EH (cell line): ENCODE measurements at regions not wholly inside any gene's neighbourhood (a gene's known extent, or its start where the extent isn't known, plus 50 kb on each side); places are given as distances from the start of the nearest gene placed in this dataset.

Experiments used
- DNase-seq: peaks from one replicate; pipeline ENCODE4 v3.0.0-alpha.2; 2015; ENCODE audit warnings: low read depth

GRCh38 chr5:121741156-121741555 lies 110.5 kb upstream of the FTMT start:
- DNase-seq: no peak

GRCh38 chr5:121744577-121744976 lies 107.1 kb upstream of the FTMT start:
- no peak for DNase-seq

- no peak for DNase-seq
These were observed 106.3 kb upstream of the FTMT start for GRCh38 chr5:121745407-121745806.

- DNase-seq: no peak
These were observed 104.9 kb upstream of the FTMT start for GRCh38 chr5:121746763-121747162.

- DNase-seq: no peak
These were observed 103.0 kb upstream of the FTMT start for GRCh38 chr5:121748686-121749085.

GRCh38 chr5:121752149-121752548 lies 99.5 kb upstream of the FTMT start:
- no peak for DNase-seq

GRCh38 chr5:121755266-121755665 lies 96.4 kb upstream of the FTMT start:
- no peak for DNase-seq

- no peak for DNase-seq
These were observed 93.9 kb upstream of the FTMT start for GRCh38 chr5:121757753-121758152.

- DNase-seq: no peak
These were observed 93.1 kb upstream of the FTMT start for GRCh38 chr5:121758615-121759014.

GRCh38 chr5:121762426-121762825 lies 89.3 kb upstream of the FTMT start:
- no peak for DNase-seq

GRCh38 chr5:121763665-121764064 lies 88.0 kb upstream of the FTMT start:
- no peak for DNase-seq

GRCh38 chr5:121780406-121780805 lies 71.3 kb upstream of the FTMT start:
- no peak for DNase-seq

- DNase-seq: no peak
These were observed 68.0 kb upstream of the FTMT start for GRCh38 chr5:121783700-121784099.

GRCh38 chr5:121793791-121794190 lies 57.9 kb upstream of the FTMT start:
- no peak for DNase-seq

GRCh38 chr5:121795511-121795910 lies 56.2 kb upstream of the FTMT start:
- DNase-seq: no peak

GRCh38 chr5:121797681-121798518 lies 53.8 kb upstream of the FTMT start:
- DNase-seq: no peak
